HepG2 (cell line): ENCODE measurements at regions not wholly inside any gene's neighbourhood (a gene's known extent, or its start where the extent isn't known, plus 50 kb on each side); places are given as distances from the start of the nearest gene placed in this dataset.

Experiments used
- ATAC-seq: fragments of 200-7000 bp; cut with Tn5 transposase; 3 replicates; pipeline ENCODE4 v1.9.1; 2020; ENCODE audit warnings: mild to moderate bottlenecking, moderate library complexity
- BruUV-seq: library from RNA; stranded (reverse); fragments of 400-500 nt; replicated peaks from 2 replicates; lab custom pipeline; 2021; lab: Mats Ljungman, UMichigan
- CTCF ChIA-PET: fragments of 300-600 bp; formaldehyde crosslinking; extraction: SDS; loops from one replicate; lab custom pipeline; 2021; ENCODE audit warnings: low total read pairs, inconsistent platforms, low intra/inter-chr PET ratio; lab: Yijun Ruan, JAX
- POLR2A ChIA-PET: fragments of 350-600 bp; sonication (Branson Sonifier 250); formaldehyde crosslinking; loops from one replicate; lab custom pipeline; 2020; ENCODE audit warnings: antibody characterized with exemption, inconsistent platforms; lab: Yijun Ruan, JAX
- DNase-seq: peaks from one replicate; pipeline ENCODE4 v3.0.0-alpha.2; 2015; ENCODE audit warnings: low spot score
- FAIRE-seq: peaks from 3 replicates; lab custom pipeline; 2011; peaks lifted over from hg19 to GRCh38; lab: Jason Lieb, UNC
- H2AFZ ChIP-seq: one replicate; pipeline ENCODE4 v1.6.1; 2011; ENCODE audit warnings: low read length, inconsistent platforms
- H3K27ac ChIP-seq: fragments of 300-600 bp; 3 replicates; pipeline ENCODE4 v1.8.0; 2011; ENCODE audit warnings: mixed run types, mild to moderate bottlenecking, mixed read lengths, low read length, inconsistent platforms; ENCODE audit not compliant: insufficient read depth; ENCODE audit errors: extremely low read length
- H3K27me3 ChIP-seq, 2 experiments: fragments of 200-600 bp in 1 of 2; 2 replicates in 1 of 2; 3 replicates in 1 of 2; pipeline versions ENCODE4 v1.6.0 to v1.8.0; 2011; ENCODE audit warnings: low read length in 2 of 2, mild to moderate bottlenecking in 2 of 2, moderate library complexity in 2 of 2, inconsistent platforms in 1 of 2; ENCODE audit not compliant: insufficient read depth in 2 of 2, control insufficient read depth in 1 of 2
- H3K36me3 ChIP-seq, 2 experiments: fragments of 200-600 bp in 1 of 2; replicated peaks in 1 of 2; 2 replicates in 1 of 2; 3 replicates in 1 of 2; pipeline versions ENCODE4 v1.5.1 to v1.8.0; 2011; ENCODE audit warnings: low read length in 2 of 2, inconsistent platforms in 1 of 2; ENCODE audit not compliant: insufficient read depth in 2 of 2, control insufficient read depth in 1 of 2
- H3K4me1 ChIP-seq: 2 replicates; pipeline ENCODE4 v1.5.1; 2012; ENCODE audit warnings: low read length, inconsistent platforms; ENCODE audit not compliant: insufficient read depth
- H3K4me2 ChIP-seq: 2 replicates; pipeline ENCODE4 v1.6.0; 2011; ENCODE audit warnings: low read depth, low read length, inconsistent platforms
- H3K4me3 ChIP-seq, 3 experiments: fragments of 200-600 bp in 1 of 3; sonication (generic), shearing (Covaris generic) in 1 of 3; replicated peaks in 1 of 3; 2 replicates each; pipeline ENCODE4 v1.5.1; 2011 to 2016; ENCODE audit warnings: low read length in 3 of 3, inconsistent platforms in 2 of 3, low read depth in 2 of 3, mild to moderate bottlenecking in 2 of 3, control low read depth in 1 of 3, mixed read lengths in 1 of 3; ENCODE audit not compliant: insufficient read depth in 1 of 3
- H3K79me2 ChIP-seq: one replicate; pipeline ENCODE4 v1.6.1; 2011; ENCODE audit warnings: low read length, inconsistent platforms; ENCODE audit not compliant: insufficient read depth
- H3K9ac ChIP-seq: 2 replicates; pipeline ENCODE4 v1.6.0; 2011; ENCODE audit warnings: mild to moderate bottlenecking, low read depth, low read length, inconsistent platforms; ENCODE audit not compliant: insufficient read depth
- H3K9me3 ChIP-seq: 2 replicates; pipeline ENCODE4 v1.5.1; 2012; ENCODE audit warnings: mild to moderate bottlenecking, low read length
- H4K20me1 ChIP-seq: 2 replicates; pipeline ENCODE4 v1.6.0; 2011; ENCODE audit warnings: inconsistent platforms, mild to moderate bottlenecking, low read length, moderate library complexity; ENCODE audit not compliant: insufficient read depth
- EED ChIP-seq: sonication (generic); formaldehyde crosslinking; IDR thresholded peaks from 2 replicates; pipeline ENCODE4 v1.5.0; 2020; ENCODE audit warnings: mild to moderate bottlenecking, missing genetic modification reagents
- SMARCE1 ChIP-seq: fragments of 450-650 bp; IDR thresholded peaks from 2 replicates; pipeline ENCODE4 v1.6.1; 2017; ENCODE audit warnings: borderline replicate concordance
- TRIM24 ChIP-seq: sonication (generic); formaldehyde crosslinking; IDR thresholded peaks from 2 replicates; pipeline ENCODE4 v1.8.0; 2022; ENCODE audit warnings: mild to moderate bottlenecking, missing genetic modification reagents
- ZBTB33 ChIP-seq: sonication (generic); formaldehyde crosslinking; IDR thresholded peaks from 2 replicates; pipeline ENCODE4 v1.4.0; 2020; ENCODE audit warnings: missing genetic modification reagents
- ZBTB7A ChIP-seq: sonication (generic); formaldehyde crosslinking; IDR thresholded peaks from 2 replicates; pipeline ENCODE4 v1.8.0; 2022; ENCODE audit warnings: mild to moderate bottlenecking, missing genetic modification reagents
- ZFYVE20 ChIP-seq: sonication (generic); formaldehyde crosslinking; IDR thresholded peaks from 2 replicates; pipeline ENCODE4 v1.8.0; 2023; ENCODE audit warnings: low read depth, mild to moderate bottlenecking, moderate library complexity, missing genetic modification reagents, borderline replicate concordance
- ZNF121 ChIP-seq: sonication (generic); formaldehyde crosslinking; IDR thresholded peaks from 2 replicates; pipeline ENCODE4 v1.5.0; 2020; ENCODE audit warnings: mild to moderate bottlenecking, missing genetic modification reagents
- ZNF230 ChIP-seq: sonication (generic); formaldehyde crosslinking; IDR thresholded peaks from 2 replicates; pipeline ENCODE4 v1.4.0; 2020; ENCODE audit warnings: mild to moderate bottlenecking, missing genetic modification reagents
- WGBS: methylation state at CpG from one replicate; pipeline ENCODE4 v1.1.6; 2017; ENCODE audit warnings: low lambda C conversion rate; 5-methylcytosine and 5-hydroxymethylcytosine counted together
- in situ Hi-C: cut with HindIII; loops from 2 replicates; pipeline ENCODE4 v1.10.0; 2017; ENCODE audit warnings: low pct_unique_long_range_greater_than_20kb; ENCODE audit not compliant: extremely low pct_ligation_motif_present
- intact Hi-C: fragments of 100-400 bp; cut with micrococcal nuclease; formaldehyde crosslinking; loops from one replicate; pipeline ENCODE4 v1.10.0; 2022; ENCODE audit not compliant: unreplicated experiment
- TF ChIP-seq, protein P1 (sequence below): sonication (generic); formaldehyde crosslinking; IDR thresholded peaks from 2 replicates; pipeline ENCODE4 v1.4.0; 2020; ENCODE audit warnings: missing genetic modification reagents, borderline replicate concordance
- TF ChIP-seq, protein P2 (sequence below): sonication (generic); formaldehyde crosslinking; IDR thresholded peaks from 2 replicates; pipeline ENCODE4 v1.9.0; 2021; ENCODE audit warnings: mild to moderate bottlenecking, missing genetic modification reagents
- TF ChIP-seq, protein P3 (sequence below): sonication (generic); formaldehyde crosslinking; IDR thresholded peaks from 2 replicates; pipeline ENCODE4 v1.4.0; 2020; ENCODE audit warnings: mild to moderate bottlenecking, missing genetic modification reagents

DNA sequence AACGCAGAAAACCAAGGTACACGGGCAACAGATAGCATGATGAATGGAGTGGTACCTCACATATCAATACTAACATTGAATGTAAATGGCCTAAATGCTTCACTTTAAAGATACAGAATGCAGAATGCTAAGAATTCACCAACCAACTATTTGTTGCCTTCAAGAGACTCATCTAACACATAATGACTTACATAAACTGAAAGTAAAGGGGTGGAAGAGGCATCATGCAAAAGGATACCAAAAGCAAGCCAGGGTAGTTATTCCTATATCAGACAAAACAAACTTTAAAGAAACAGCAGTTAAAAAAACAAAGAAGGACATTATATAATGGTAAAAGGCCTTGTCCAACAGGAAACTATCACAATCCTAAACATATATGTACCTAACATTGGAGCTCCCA lies 137.1 kb upstream of the APP start:
- no peaks in the 10 kb centered on the region for H3K27me3 ChIP-seq
- ChIA-PET CTCF (no interaction called here), POLR2A (no interaction called here)
- TF ChIP-seq ZNF230 (CRISPR knock-in tag) = no peak
- no peak for TF ChIP-seq ZBTB33
- TF ChIP-seq, protein P1, sequence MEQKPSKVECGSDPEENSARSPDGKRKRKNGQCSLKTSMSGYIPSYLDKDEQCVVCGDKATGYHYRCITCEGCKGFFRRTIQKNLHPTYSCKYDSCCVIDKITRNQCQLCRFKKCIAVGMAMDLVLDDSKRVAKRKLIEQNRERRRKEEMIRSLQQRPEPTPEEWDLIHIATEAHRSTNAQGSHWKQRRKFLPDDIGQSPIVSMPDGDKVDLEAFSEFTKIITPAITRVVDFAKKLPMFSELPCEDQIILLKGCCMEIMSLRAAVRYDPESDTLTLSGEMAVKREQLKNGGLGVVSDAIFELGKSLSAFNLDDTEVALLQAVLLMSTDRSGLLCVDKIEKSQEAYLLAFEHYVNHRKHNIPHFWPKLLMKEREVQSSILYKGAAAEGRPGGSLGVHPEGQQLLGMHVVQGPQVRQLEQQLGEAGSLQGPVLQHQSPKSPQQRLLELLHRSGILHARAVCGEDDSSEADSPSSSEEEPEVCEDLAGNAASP = no peak
- TF ChIP-seq ZFYVE20 = no peak
- TF ChIP-seq EED (CRISPR knock-in tag) = no peak
- no peak for TF ChIP-seq TRIM24 (CRISPR knock-in tag)
- TF ChIP-seq ZBTB7A = no peak
- TF ChIP-seq, protein P2, sequence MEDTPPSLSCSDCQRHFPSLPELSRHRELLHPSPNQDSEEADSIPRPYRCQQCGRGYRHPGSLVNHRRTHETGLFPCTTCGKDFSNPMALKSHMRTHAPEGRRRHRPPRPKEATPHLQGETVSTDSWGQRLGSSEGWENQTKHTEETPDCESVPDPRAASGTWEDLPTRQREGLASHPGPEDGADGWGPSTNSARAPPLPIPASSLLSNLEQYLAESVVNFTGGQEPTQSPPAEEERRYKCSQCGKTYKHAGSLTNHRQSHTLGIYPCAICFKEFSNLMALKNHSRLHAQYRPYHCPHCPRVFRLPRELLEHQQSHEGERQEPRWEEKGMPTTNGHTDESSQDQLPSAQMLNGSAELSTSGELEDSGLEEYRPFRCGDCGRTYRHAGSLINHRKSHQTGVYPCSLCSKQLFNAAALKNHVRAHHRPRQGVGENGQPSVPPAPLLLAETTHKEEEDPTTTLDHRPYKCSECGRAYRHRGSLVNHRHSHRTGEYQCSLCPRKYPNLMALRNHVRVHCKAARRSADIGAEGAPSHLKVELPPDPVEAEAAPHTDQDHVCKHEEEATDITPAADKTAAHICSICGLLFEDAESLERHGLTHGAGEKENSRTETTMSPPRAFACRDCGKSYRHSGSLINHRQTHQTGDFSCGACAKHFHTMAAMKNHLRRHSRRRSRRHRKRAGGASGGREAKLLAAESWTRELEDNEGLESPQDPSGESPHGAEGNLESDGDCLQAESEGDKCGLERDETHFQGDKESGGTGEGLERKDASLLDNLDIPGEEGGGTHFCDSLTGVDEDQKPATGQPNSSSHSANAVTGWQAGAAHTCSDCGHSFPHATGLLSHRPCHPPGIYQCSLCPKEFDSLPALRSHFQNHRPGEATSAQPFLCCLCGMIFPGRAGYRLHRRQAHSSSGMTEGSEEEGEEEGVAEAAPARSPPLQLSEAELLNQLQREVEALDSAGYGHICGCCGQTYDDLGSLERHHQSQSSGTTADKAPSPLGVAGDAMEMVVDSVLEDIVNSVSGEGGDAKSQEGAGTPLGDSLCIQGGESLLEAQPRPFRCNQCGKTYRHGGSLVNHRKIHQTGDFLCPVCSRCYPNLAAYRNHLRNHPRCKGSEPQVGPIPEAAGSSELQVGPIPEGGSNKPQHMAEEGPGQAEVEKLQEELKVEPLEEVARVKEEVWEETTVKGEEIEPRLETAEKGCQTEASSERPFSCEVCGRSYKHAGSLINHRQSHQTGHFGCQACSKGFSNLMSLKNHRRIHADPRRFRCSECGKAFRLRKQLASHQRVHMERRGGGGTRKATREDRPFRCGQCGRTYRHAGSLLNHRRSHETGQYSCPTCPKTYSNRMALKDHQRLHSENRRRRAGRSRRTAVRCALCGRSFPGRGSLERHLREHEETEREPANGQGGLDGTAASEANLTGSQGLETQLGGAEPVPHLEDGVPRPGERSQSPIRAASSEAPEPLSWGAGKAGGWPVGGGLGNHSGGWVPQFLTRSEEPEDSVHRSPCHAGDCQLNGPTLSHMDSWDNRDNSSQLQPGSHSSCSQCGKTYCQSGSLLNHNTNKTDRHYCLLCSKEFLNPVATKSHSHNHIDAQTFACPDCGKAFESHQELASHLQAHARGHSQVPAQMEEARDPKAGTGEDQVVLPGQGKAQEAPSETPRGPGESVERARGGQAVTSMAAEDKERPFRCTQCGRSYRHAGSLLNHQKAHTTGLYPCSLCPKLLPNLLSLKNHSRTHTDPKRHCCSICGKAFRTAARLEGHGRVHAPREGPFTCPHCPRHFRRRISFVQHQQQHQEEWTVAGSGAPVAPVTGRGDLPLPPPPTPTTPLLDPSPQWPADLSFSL (CRISPR knock-in tag) = no peak
- TF ChIP-seq, protein P3, sequence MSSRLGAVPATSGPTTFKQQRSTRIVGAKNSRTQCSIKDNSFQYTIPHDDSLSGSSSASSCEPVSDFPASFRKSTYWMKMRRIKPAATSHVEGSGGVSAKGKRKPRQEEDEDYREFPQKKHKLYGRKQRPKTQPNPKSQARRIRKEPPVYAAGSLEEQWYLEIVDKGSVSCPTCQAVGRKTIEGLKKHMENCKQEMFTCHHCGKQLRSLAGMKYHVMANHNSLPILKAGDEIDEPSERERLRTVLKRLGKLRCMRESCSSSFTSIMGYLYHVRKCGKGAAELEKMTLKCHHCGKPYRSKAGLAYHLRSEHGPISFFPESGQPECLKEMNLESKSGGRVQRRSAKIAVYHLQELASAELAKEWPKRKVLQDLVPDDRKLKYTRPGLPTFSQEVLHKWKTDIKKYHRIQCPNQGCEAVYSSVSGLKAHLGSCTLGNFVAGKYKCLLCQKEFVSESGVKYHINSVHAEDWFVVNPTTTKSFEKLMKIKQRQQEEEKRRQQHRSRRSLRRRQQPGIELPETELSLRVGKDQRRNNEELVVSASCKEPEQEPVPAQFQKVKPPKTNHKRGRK = no peak
- no peak for TF ChIP-seq ZNF121 (CRISPR knock-in tag)
- TF ChIP-seq SMARCE1 = no peak
- H3K4me2 ChIP-seq = no peak overlapping the region
- no TSS peak for BruUV-seq
- no peaks in the 10 kb centered on the region for H3K36me3 ChIP-seq
- DNase-seq (no peak), FAIRE-seq (no peak), ATAC-seq (no peak)
- no peaks in the 10 kb centered on the region for H3K79me2 ChIP-seq
- H4K20me1 ChIP-seq = no peaks in the 10 kb centered on the region
- intact Hi-C loops = no loop called here
- H3K4me3 ChIP-seq = no peak overlapping the region
- no peak overlapping the region for H3K27ac ChIP-seq
- H2AFZ ChIP-seq = no peak overlapping the region
- H3K9me3 ChIP-seq = peaks cover 33% of the 10 kb centered on the region
- in situ Hi-C loops = no loop called here
- H3K9ac ChIP-seq = no peak overlapping the region
- 0% methylated on average over 2 of the region's 2 CpGs for WGBS
- no peaks in the 10 kb centered on the region for H3K4me1 ChIP-seq
